DMS53 (cell line): ENCODE measurements at regions not wholly inside any gene's neighbourhood (a gene's known extent, or its start where the extent isn't known, plus 50 kb on each side); places are given as distances from the start of the nearest gene placed in this dataset.

Experiments used
- DNase-seq: peaks from one replicate; lab custom pipeline; 2025; lab: John Stamatoyannopoulos, UW

GRCh38 chr15:85847031-85847430 lies 52.3 kb upstream of the KLHL25 start:
- DNase-seq: no peak

DNA sequence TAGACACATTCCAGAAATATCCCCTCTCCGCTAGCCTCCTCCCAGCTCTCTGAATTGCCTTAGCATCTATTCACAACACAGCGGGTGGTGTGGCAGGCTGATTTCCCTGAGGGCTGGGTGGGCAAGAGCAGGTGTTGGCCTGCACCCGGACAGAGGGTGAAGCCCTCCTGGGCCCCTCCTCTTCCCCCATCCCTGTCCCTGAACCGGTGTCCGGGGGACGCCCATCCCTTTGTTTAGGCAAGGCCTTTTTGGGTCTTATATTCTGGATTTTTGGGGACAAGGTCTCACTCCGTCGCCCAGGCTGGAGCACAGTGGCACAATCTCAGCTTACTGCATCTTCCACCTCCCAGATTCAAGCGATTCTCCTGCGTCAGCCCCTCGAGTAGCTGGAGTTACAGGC lies 55.2 kb upstream of the KLHL25 start:
- no peak for DNase-seq

DNA sequence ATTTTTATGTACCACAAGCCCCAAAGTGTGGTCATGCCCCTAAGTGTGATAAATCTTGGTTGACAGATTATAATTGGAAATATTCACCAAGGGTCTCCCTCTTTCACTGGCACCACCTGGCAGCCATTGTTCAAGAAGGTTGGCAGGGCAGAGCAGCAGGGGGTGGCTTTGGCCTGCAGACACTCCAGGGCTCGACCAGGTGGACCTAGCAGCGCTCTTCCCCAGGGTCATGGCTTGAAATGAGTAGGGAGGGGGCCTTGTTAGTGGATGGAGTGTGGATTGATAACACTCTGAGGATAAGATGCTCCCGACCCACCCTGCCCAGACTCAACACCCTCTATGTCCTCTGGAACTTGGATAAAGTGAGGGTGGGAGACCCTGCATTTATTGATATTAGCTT lies 58.2 kb upstream of the KLHL25 start:
- no peak for DNase-seq

DNA sequence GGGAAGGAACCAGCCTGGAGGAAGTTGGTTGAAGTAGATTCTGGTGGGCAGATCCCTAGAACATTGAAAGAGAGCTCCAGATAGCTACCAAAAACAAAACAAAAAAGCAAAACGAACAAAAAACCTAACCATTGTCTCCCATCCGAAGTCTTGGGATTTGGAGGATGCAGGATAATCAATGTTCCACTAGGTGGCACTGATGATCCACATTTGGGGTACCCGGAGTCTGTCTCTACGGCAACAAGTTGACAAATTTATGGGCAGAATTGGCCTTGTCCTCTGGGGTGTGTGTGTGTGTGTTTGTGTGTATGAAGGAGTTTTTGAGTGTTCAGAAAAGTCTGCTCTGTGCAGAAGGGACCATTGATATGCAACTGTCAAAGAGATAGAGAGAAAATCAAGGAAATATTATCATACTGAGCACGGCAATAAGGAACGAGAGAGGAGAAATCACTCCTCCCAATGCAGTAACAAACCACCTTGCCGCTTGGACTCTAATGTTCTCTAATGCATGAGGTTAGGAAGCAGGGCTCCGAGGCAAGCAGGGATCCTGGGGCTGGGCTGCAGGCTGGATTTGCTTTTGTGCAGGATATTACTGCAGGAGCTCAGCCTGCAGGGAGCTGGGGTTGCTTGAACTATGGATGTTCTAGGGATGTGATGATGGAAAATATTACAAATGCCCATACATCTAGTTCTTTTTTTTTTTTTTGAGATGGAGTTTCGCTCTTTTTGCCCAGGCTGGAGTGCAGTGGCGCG lies 59.8 kb upstream of the KLHL25 start:
- peak; percentile 66 for DNase-seq

GRCh38 chr15:85858586-85859375 lies 64.1 kb upstream of the KLHL25 start:
- peak; percentile 76 for DNase-seq

DNA sequence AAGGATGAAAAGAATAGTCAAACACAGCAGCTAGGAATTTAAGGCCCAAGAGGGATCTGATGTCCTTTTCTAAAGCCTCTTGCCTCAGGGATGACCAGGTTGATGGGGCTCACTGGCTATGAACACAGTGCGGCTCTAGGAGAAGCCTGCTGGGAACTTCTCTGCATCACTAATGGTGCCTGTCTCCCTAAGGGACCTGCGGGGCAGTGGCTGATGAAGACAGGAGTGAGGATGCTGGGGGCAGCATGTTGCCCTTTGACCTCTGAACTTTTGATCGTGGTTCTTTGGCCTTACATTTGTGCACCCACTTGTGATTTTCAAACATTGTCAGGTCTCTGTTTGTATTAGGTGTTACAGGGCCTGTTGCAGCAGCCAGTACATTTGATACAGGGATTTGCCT lies 64.9 kb upstream of the KLHL25 start:
- no peak for DNase-seq

DNA sequence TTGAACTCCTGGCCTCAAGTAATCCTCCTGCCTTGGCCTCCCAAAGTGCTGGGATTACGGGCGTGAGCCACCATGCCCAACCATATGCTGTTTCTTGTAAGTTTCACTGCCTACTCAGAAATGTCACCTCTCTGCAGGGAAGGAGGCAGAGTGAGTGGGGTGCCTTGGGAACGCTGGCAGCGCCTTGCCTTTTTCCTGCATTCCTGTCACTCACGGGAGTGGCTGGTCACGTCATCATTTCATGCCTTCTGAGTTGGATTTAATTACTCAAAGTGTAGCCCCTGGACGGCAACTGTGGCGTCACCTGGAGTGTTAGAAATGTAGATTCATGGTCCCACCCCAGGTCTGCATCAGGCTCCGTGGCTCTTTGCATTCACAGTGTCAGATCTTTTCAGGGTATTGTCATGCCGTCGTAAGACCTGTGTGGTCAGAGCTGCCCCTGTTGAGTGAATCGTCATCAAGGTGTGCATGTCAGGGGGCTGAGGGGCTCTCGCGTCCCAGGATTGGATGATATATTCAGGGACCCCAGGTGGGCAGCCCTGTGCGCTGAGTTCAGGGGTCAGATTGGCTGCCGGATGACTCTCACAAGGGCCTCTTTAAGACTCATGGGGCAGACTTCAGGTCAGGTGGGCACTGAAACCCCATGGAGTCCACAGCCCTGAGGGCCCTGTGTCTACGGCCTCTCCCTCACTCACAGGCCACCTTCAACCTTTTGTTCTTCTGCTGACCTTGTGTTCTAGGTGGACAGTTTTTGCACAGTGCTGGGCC lies 65.9 kb upstream of the KLHL25 start:
- no peak for DNase-seq

- DNase-seq: peak; percentile 43
These were observed 70.5 kb upstream of the KLHL25 start for GRCh38 chr15:85865070-85865684.

- no peak for DNase-seq
These were observed 72.5 kb upstream of the KLHL25 start for GRCh38 chr15:85867250-85867649.

GRCh38 chr15:85869124-85869523 lies 74.4 kb upstream of the KLHL25 start:
- no peak for DNase-seq

DNA sequence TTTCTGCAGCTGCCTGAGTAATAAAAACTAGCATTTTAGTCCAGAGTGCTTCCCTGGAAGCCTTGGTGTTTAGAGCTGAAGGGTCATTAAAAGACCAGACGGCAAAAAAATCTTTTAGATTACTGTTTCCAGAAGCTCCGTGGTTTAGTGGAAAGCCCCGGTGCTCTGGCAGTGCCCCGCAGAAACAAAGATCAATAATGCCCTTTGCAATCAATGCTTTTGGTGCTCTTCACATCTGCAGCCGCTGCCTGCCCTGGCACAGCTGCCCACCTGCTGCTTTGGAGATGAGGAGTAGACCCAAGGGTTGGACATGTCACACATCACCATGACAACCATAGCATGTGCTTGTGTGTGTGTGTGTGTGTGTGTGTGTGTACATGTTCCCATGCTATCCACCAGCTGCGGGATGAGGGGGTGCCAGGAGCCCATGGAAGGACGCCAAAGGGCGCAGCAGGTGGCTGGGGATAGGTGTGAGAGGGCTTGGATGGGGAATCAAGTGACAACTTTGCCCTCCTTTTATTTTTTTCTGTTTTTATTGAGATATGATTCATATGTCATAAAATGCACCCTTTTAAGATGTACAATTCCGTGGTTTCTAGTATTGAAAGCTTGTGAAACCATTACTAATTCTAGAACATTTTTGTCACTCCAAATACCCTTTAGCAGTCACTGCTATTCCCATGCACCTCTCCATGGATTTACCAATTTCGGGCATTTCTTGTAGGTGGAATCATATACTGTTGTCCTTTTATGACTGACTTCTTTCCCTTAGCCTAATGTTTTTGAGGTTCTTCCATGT lies 75.7 kb upstream of the KLHL25 start:
- no peak for DNase-seq

DNA sequence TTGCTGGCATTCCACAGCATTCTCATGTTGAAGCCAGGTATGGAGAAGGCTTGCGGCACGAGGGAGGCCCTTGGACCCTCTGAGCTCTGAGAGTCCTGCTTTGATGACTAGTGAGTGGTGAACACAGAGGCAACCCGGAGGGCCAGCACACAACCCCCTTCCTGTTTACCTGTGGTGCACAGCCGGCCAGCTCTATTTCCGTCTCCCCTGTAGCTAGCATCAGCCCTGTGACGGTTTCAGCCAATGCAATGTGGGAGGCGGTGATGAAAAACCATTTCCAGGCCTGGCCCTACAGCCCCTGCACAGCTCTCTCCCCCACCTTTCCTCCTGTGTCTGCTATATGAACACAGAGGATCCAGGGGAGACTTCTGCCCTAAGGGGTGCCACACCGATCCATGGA lies 76.8 kb upstream of the KLHL25 start:
- no peak for DNase-seq

DNA sequence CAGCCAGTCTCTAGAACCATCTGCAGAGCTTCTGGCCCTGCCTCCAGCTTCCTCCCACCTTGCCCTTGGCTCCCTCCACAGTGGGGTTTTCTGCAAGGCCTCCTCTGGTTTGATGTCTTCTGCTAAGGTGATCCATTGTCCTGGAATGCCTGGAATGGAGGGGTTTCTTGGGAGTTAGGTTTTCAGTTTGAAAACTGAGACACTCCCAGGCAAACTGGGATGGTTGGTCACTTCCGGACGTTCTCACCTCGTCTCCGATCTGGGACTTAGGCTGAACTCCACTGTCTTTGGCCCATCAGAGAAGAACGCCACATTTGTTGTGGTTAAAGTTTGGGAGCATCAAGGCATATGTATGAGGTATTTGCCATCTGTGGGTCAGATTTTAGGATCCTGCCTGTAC lies 77.4 kb upstream of the KLHL25 start:
- DNase-seq: no peak

GRCh38 chr15:85874236-85874635 lies 79.5 kb upstream of the KLHL25 start:
- no peak for DNase-seq

GRCh38 chr15:85875756-85876155 lies 81.0 kb upstream of the KLHL25 start:
- no peak for DNase-seq

DNA sequence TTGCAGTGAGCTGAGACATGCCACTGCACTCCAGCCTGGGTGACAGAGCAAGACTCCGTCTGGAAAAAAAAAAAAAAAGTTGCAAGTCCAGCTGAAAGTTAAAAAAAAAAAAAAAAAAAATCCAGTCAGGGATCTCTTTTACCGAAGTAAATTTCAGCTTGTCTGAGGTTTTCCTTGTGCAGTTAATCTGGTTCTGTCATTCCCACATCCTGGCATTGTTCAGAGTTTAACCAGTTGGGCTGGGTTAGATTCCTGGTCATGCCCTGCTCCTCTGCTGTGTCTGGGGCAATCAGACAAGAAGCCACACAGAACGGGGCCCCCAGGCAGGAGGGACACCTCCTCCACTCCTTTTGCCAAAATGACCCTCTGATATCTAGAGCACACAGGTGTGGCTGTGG lies 84.1 kb upstream of the KLHL25 start:
- no peak for DNase-seq

DNA sequence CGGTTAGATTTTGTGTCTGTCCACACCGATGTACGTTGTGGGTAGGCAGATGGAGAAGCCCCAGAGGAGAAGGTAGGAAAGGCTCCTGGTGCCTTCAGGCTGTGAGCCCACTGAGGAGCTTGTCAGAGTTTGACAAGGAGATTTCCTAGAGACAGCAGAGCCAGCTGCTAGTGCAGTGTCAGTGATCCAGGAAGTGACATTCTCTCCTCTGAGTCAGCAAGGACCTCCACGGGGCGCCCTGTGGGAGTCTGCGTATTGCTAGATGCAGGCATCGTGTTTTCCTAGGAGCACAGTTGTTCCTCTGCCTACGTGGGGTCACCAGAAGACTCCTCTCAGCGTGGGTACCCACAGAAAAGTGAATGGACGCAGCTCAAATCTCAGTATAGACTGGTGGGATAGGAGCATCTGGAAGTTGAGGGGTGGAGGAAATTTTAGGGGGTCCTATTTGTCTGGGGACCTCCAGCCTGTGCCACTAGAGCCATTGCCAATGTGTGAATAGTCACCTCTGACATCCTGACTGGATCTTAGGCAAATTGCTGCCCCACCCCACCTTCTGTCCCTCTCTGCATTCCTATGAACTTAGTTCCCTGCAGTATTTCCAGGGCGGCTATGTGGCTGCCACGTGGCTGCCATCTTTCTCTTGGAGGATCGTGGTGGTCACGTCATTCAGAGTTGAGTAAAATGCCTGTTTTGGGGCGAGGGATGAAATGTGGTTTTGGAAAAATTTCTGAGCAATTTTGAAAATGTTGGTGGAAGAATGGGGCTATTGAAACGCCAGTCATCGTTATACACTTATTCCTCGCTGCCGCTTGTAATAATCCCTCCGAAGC lies 84.8 kb upstream of the KLHL25 start:
- peak; percentile 31 for DNase-seq

DNA sequence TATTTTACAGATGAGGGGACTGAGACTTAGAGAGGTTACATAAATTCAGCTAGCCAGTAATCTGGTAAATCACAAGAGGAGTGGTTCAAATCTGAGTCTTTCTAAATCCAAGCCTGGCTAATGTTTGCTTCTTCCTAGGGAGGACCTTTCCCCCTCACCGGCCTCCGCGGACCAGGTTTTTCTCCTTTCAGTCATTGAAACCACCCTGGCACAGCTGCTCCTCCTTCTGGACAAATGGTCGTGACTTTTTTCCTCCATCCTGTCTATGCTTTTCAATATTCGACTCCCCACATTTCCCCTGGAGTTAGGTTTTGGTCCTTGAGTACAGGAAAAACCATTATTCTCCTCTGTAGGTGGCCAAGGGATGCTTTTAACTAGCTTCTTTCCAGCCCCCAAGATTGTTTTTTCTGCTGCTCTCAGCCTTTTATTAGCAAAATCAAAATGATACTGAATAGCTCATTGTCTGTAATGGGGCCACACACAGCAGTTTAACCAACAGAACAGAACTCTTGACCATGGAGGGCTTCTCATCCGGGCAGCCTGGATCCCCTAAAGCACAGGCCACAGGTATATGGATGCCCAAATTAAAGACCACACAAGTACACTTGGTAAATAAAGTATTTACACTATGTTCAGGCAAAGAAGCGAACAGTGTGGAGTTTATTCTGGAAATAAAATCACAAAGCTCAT lies 85.9 kb upstream of the KLHL25 start:
- DNase-seq: no peak

- no peak for DNase-seq
These were observed 91.6 kb upstream of the KLHL25 start for GRCh38 chr15:85886309-85886811.
